HG03064 (cell line): ENCODE measurements at regions not wholly inside any gene's neighbourhood (a gene's known extent, or its start where the extent isn't known, plus 50 kb on each side); places are given as distances from the start of the nearest gene placed in this dataset.

Experiments used
- ATAC-seq: cut with Tn5 transposase; IDR thresholded peaks from one replicate; pipeline ENCODE4 v1.9.1; 2021; ENCODE audit warnings: low read depth; ENCODE audit not compliant: unreplicated experiment

- ATAC-seq, result no peak
Measured at GRCh38 chr11:113556036-113556435, 80.8 kb upstream of the DRD2 start.

GRCh38 chr11:113555071-113555619, 79.9 kb upstream of the DRD2 start:
- no peak for ATAC-seq

GRCh38 chr11:113554526-113554925, 79.3 kb upstream of the DRD2 start:
- ATAC-seq, result no peak

- ATAC-seq, result no peak
Measured at GRCh38 chr11:113553915-113554314, 78.7 kb upstream of the DRD2 start.

GRCh38 chr11:113553235-113553634, 78.0 kb upstream of the DRD2 start:
- ATAC-seq, result no peak

- no peak for ATAC-seq
Measured at GRCh38 chr11:113552271-113552670, 77.1 kb upstream of the DRD2 start.

GRCh38 chr11:113551645-113552044, 76.4 kb upstream of the DRD2 start:
- ATAC-seq, result no peak

- ATAC-seq, result no peak
Measured at GRCh38 chr11:113549611-113550578, 74.7 kb upstream of the DRD2 start.

- ATAC-seq, result no peak
Measured at GRCh38 chr11:113549061-113549460, 73.9 kb upstream of the DRD2 start.

- no peak for ATAC-seq
Measured at GRCh38 chr11:113547739-113548138, 72.5 kb upstream of the DRD2 start.

- ATAC-seq, result no peak
Measured at GRCh38 chr11:113546757-113547507, 71.7 kb upstream of the DRD2 start.

GRCh38 chr11:113542420-113542819, 67.2 kb upstream of the DRD2 start:
- no peak for ATAC-seq

- ATAC-seq, result no peak
Measured at GRCh38 chr11:113540416-113541330, 65.5 kb upstream of the DRD2 start.

GRCh38 chr11:113538451-113539412, 63.5 kb upstream of the DRD2 start:
- ATAC-seq, result no peak

- no peak for ATAC-seq
Measured at GRCh38 chr11:113534625-113535024, 59.4 kb upstream of the DRD2 start.

- no peak for ATAC-seq
Measured at GRCh38 chr11:113533425-113533698, 58.2 kb upstream of the DRD2 start.

- no peak for ATAC-seq
Measured at GRCh38 chr11:113532697-113533424, 57.7 kb upstream of the DRD2 start.

GRCh38 chr11:113531575-113532451, 56.6 kb upstream of the DRD2 start:
- no peak for ATAC-seq
